BLaER1 treated with 17β-estradiol and CSF1 and Interleukin-3, amounts not matched to agents 10 nM and 100 nM (cell line): ENCODE measurements at regions not wholly inside any gene's neighbourhood (a gene's known extent, or its start where the extent isn't known, plus 50 kb on each side); places are given as distances from the start of the nearest gene placed in this dataset.

Source experiments
- H3K27ac ChIP-seq, 11 experiments: shearing (Covaris generic); formaldehyde crosslinking; 2 replicates each; pipeline ENCODE4 v1.8.1; 2022
- H3K27me3 ChIP-seq, 11 experiments: shearing (Covaris generic); formaldehyde crosslinking; 2 replicates each; pipeline ENCODE4 v1.8.1; 2022
- H3K36me3 ChIP-seq, 11 experiments: shearing (Covaris generic); formaldehyde crosslinking; 2 replicates each; pipeline ENCODE4 v1.8.1; 2022
- H3K4me1 ChIP-seq, 10 experiments: shearing (Covaris generic); formaldehyde crosslinking; 2 replicates each; pipeline ENCODE4 v1.8.1; 2022
- H3K4me2 ChIP-seq, 11 experiments: shearing (Covaris generic); formaldehyde crosslinking; 2 replicates each; pipeline ENCODE4 v1.8.1; 2022
- H3K4me3 ChIP-seq, 10 experiments: shearing (Covaris generic); formaldehyde crosslinking; 2 replicates each; pipeline ENCODE4 v1.8.1; 2022
- H3K9ac ChIP-seq, 11 experiments: shearing (Covaris generic); formaldehyde crosslinking; 2 replicates each; pipeline ENCODE4 v1.8.1; 2022
- H3K9me3 ChIP-seq, 11 experiments: shearing (Covaris generic); formaldehyde crosslinking; replicated peaks in 1 of 11; 2 replicates each; pipeline ENCODE4 v1.8.1; 2022
- H4K20me1 ChIP-seq, 11 experiments: shearing (Covaris generic); formaldehyde crosslinking; 2 replicates each; pipeline ENCODE4 v1.8.1; 2022
- Cebpa-rat ChIP-seq, 11 experiments: shearing (Covaris generic); IDR thresholded peaks; 2 replicates each; pipeline ENCODE4 v1.8.1; 2022

- H3K4me1 ChIP-seq, result no peaks in the 10 kb centered on the region
- no peak overlapping the region for H3K4me3 ChIP-seq
- H3K9me3 ChIP-seq, result no peaks in the 10 kb centered on the region
- no peak overlapping the region for H3K27ac ChIP-seq
- TF ChIP-seq Cebpa-rat (IDR thresholded peaks at IDR 0.05), result no peak
- H3K9ac ChIP-seq, result no peak overlapping the region
- no peaks in the 10 kb centered on the region for H3K27me3 ChIP-seq
- H4K20me1 ChIP-seq, result no peaks in the 10 kb centered on the region
- no peak overlapping the region for H3K4me2 ChIP-seq
- H3K36me3 ChIP-seq, result no peaks in the 10 kb centered on the region
Measured at GRCh38 chr5:166493040-166493439, 1798.4 kb upstream of the WWC1 start.

GRCh38 chr5:166493612-166494011, 1797.8 kb upstream of the WWC1 start:
- H3K9me3 ChIP-seq, result no peaks in the 10 kb centered on the region
- TF ChIP-seq Cebpa-rat (IDR thresholded peaks at IDR 0.05), result no peak

DNA sequence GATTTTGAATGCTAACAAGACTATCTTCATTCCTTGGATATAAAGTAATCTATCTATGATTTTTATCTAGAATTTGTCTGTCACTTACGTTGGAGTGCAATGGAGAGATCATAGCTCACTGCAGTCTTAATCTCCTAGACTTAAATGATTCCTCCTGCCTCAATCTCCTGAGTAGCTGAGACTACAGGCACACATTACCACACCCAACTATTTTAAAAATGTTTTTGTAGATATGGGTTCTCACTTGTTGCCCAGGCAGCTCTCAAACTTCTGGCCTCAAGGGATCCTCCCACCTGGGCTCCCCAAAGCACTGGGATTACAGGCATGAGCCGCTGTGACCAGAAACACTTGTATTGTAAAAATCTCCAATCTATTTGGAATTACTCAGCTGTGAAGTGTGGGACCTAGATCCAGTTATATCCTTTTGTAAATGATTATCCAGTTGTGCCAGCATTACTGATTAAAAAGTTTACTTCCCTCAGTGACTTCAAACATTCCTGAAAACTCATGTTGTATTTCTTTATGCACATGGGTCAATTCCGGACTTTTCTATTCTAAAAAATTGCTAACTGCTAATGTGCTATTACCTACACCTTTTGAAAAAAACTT, 1793.8 kb upstream of the WWC1 start:
- no peaks in the 10 kb centered on the region for H3K4me1 ChIP-seq

More at GRCh38 chr5:166493612-166494011, 1797.8 kb upstream of the WWC1 start:
- Histone ChIP-seq H3K27ac (no peak overlapping the region), H3K4me1 (no peaks in the 10 kb centered on the region), H3K9ac (no peak overlapping the region), H4K20me1 (no peaks in the 10 kb centered on the region), H3K4me2 (no peak overlapping the region), H3K27me3 (no peaks in the 10 kb centered on the region), H3K4me3 (no peak overlapping the region), H3K36me3 (no peaks in the 10 kb centered on the region)

DNA sequence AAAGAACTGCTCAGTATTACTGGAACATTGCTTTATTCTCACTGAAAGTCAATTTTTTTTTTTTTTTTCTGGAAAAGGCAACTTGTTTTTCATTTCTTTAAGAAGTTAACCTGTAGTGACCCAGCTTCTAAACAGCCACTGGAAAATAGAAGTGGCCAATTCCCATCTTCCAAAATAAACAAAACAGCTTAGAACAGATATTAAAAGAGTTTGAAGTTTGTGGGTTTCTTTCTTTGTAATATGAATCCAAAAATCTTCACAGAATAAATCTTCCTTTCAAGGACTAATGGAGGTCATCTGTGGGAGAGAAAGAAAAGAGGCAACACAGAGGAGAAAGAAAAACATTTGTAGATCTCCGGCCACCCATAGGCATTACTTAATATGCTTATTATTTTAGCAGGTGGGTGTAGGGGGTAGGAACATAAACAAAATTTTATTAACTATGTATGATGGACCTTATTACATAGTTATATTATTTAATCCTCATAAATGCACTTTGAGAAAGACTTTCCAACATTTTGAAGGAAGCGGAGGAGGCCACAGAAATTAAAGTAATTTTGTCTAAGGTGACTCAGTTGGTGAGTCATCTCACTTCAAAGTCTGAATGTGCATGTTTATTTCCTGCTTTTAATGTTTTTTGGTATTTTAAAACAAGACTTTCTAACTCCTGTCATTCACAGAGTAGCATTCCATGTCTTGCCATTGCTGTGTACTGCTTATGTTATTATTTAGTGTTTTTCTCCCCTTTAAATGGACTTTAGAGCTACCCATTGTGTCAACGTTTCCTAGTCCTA, 1791.8 kb upstream of the WWC1 start:
- H3K27ac ChIP-seq, result no peak overlapping the region
- H3K4me2 ChIP-seq, result no peak overlapping the region
- H3K27me3 ChIP-seq, result no peaks in the 10 kb centered on the region
- no peaks in the 10 kb centered on the region for H4K20me1 ChIP-seq
- H3K4me1 ChIP-seq, result no peaks in the 10 kb centered on the region
- no peaks in the 10 kb centered on the region for H3K9me3 ChIP-seq
- no peak for TF ChIP-seq Cebpa-rat (IDR thresholded peaks at IDR 0.05)
- no peaks in the 10 kb centered on the region for H3K36me3 ChIP-seq
- no peak overlapping the region for H3K9ac ChIP-seq
- no peak overlapping the region for H3K4me3 ChIP-seq

More for the DNA sequence above, 1793.8 kb upstream of the WWC1 start:
- TF ChIP-seq Cebpa-rat (IDR thresholded peaks at IDR 0.05), result no peak
- Histone ChIP-seq H3K4me3 (no peak overlapping the region), H3K36me3 (no peaks in the 10 kb centered on the region), H3K27me3 (no peaks in the 10 kb centered on the region), H3K4me2 (no peak overlapping the region), H4K20me1 (no peaks in the 10 kb centered on the region), H3K27ac (no peak overlapping the region), H3K9me3 (no peaks in the 10 kb centered on the region), H3K9ac (no peak overlapping the region)

DNA sequence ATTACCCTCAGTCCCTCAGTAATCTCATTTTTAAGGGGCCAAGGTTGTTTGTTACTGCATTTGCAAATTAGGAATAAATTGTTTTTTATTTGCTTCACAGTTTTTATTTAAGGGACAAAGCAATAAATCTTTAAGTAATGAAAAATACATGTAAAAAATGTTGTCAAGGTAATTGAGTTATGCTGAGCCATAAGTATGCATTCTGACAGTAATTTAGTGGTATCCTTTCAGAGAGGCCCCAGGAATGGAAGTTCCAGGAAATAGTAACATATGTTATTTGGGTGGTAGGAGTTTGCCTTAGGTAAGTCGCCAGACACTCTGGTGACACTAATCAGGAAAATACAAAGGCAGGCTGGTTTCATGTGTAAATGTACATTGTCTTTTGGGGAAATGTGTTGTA, 1787.9 kb upstream of the WWC1 start:
- no peaks in the 10 kb centered on the region for H3K9me3 ChIP-seq
- H3K27me3 ChIP-seq, result no peaks in the 10 kb centered on the region
- H3K9ac ChIP-seq, result no peak overlapping the region
- H3K4me1 ChIP-seq, result no peaks in the 10 kb centered on the region
- no peak overlapping the region for H3K4me2 ChIP-seq
- no peaks in the 10 kb centered on the region for H3K36me3 ChIP-seq
- no peaks in the 10 kb centered on the region for H4K20me1 ChIP-seq
- no peak for TF ChIP-seq Cebpa-rat (IDR thresholded peaks at IDR 0.05)
- H3K4me3 ChIP-seq, result no peak overlapping the region
- H3K27ac ChIP-seq, result no peak overlapping the region

- Histone ChIP-seq H3K4me3 (no peak overlapping the region), H3K9me3 (no peaks in the 10 kb centered on the region), H3K27me3 (no peaks in the 10 kb centered on the region), H4K20me1 (no peaks in the 10 kb centered on the region), H3K9ac (no peak overlapping the region), H3K4me2 (no peak overlapping the region), H3K27ac (no peak overlapping the region), H3K36me3 (no peaks in the 10 kb centered on the region), H3K4me1 (no peaks in the 10 kb centered on the region)
- no peak for TF ChIP-seq Cebpa-rat (IDR thresholded peaks at IDR 0.05)
Measured at GRCh38 chr5:166505067-166505466, 1786.4 kb upstream of the WWC1 start.

DNA sequence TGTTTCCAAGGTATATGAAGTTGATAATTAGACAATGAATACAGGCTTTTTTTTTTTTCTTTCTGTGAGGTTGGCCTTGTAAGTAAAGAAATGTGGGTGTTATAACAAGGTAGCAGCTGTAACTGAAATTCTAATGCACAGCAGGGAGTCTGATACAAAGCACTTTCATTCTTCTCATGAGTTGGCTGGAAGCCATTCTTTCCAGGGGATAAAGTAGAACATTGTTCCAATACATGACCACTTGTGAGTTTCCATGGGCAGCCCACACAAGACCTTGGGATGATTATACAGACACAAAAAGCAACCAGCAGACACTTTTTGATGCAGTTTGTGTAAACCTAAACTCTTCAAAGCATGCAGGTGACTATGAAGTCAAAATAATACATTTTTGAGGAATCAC, 1785.9 kb upstream of the WWC1 start:
- no peak for TF ChIP-seq Cebpa-rat (IDR thresholded peaks at IDR 0.05)
- Histone ChIP-seq H3K27me3 (no peaks in the 10 kb centered on the region), H3K4me1 (no peaks in the 10 kb centered on the region), H3K36me3 (no peaks in the 10 kb centered on the region), H3K27ac (no peak overlapping the region), H3K4me3 (no peak overlapping the region), H3K4me2 (no peak overlapping the region), H3K9me3 (no peaks in the 10 kb centered on the region), H3K9ac (no peak overlapping the region), H4K20me1 (no peaks in the 10 kb centered on the region)

DNA sequence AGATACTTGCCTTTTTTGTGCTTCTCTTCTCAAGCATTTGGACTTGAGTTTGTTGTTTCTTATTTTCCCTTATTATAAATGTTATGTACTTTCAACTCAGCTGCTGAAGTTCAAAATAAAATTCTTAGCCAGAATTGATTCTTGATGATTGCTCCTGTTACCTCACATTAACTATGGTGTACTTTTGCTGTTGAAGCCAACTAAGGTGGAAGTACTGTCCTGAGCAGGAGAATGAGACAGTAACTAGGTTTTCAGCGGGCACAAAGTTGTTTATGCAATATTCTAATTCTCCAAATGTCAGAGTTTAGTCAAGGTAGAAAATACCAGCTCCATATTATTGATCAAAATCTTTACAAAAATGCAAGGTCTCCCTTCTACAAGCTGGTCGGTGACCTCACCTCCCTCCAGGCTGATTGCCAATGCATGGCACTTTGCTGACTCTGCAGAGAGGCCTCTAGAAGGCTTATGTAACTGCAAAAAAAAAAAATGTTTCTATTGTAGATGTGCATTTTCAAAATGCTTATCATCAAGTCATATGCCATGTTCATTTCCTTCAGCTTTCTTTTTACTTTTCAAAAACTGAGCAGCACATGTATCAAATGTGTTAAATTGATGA, 1783.5 kb upstream of the WWC1 start:
- no peak overlapping the region for H3K27ac ChIP-seq
- no peak for TF ChIP-seq Cebpa-rat (IDR thresholded peaks at IDR 0.05)
- H3K27me3 ChIP-seq, result no peaks in the 10 kb centered on the region

GRCh38 chr5:166509085-166509484, 1782.4 kb upstream of the WWC1 start:
- Histone ChIP-seq H4K20me1 (no peaks in the 10 kb centered on the region), H3K27ac (no peak overlapping the region), H3K9ac (no peak overlapping the region), H3K36me3 (no peaks in the 10 kb centered on the region), H3K9me3 (no peaks in the 10 kb centered on the region), H3K4me1 (no peaks in the 10 kb centered on the region), H3K4me2 (no peak overlapping the region), H3K4me3 (no peak overlapping the region), H3K27me3 (no peaks in the 10 kb centered on the region)
- TF ChIP-seq Cebpa-rat (IDR thresholded peaks at IDR 0.05), result no peak

More for the DNA sequence above, 1783.5 kb upstream of the WWC1 start:
- H4K20me1 ChIP-seq, result no peaks in the 10 kb centered on the region
- no peaks in the 10 kb centered on the region for H3K4me1 ChIP-seq
- H3K36me3 ChIP-seq, result no peaks in the 10 kb centered on the region
- H3K9ac ChIP-seq, result no peak overlapping the region
- no peaks in the 10 kb centered on the region for H3K9me3 ChIP-seq
- no peak overlapping the region for H3K4me2 ChIP-seq
- no peak overlapping the region for H3K4me3 ChIP-seq

DNA sequence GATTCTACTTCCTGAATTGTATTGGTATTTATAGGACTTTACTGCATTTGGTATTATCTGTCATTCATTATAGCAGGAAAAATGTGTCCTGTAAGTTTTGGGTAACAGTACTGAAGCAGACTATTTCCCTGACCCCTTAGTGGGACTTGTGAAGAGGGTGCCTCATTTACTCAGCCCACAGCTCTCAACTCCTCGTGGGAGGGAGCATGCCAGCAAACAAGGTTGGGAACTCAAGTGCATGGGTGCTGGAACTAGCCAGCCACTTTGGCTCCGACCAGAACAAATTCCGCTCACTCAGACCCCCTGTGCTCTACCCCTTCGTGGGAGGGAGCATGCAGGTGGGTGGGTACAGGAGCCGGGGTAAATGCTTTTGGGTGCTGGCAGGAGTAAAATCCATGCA, 1773.5 kb upstream of the WWC1 start:
- Histone ChIP-seq H3K4me3 (no peak overlapping the region), H3K27ac (no peak overlapping the region), H3K4me1 (no peaks in the 10 kb centered on the region), H3K4me2 (no peak overlapping the region), H3K9ac (no peak overlapping the region), H3K36me3 (no peaks in the 10 kb centered on the region), H3K27me3 (no peaks in the 10 kb centered on the region), H4K20me1 (no peaks in the 10 kb centered on the region), H3K9me3 (no peaks in the 10 kb centered on the region)
- TF ChIP-seq Cebpa-rat (IDR thresholded peaks at IDR 0.05), result no peak
